DOHH2 (cell line): ENCODE measurements at regions not wholly inside any gene's neighbourhood (a gene's known extent, or its start where the extent isn't known, plus 50 kb on each side); places are given as distances from the start of the nearest gene placed in this dataset.

Experiments used
- H3F3A ChIP-seq: fragments of 200-600 bp; sonication (generic), shearing (Covaris generic); 2 replicates; pipeline ENCODE4 v1.6.0; 2016; ENCODE audit warnings: antibody characterized with exemption, mild to moderate bottlenecking; ENCODE audit not compliant: control insufficient read depth, insufficient read depth
- H3K27ac ChIP-seq: fragments of 200-600 bp; sonication (generic); 2 replicates; pipeline ENCODE4 v1.5.1; 2014; ENCODE audit warnings: low read depth, mild to moderate bottlenecking, low read length, moderate library complexity
- H3K27me3 ChIP-seq: fragments of 200-600 bp; sonication (generic); 2 replicates; pipeline ENCODE4 v1.6.1; 2014; ENCODE audit warnings: mild to moderate bottlenecking, low read length, mixed read lengths; ENCODE audit not compliant: control insufficient read depth
- H3K36me3 ChIP-seq: fragments of 200-600 bp; sonication (generic); 2 replicates; pipeline ENCODE4 v1.6.1; 2014; ENCODE audit warnings: mild to moderate bottlenecking, low read length, moderate library complexity, mixed read lengths; ENCODE audit not compliant: control insufficient read depth
- H3K4me1 ChIP-seq: fragments of 200-600 bp; sonication (generic); 2 replicates; pipeline ENCODE4 v1.6.1; 2014; ENCODE audit warnings: mild to moderate bottlenecking, low read length, mixed read lengths; ENCODE audit not compliant: control insufficient read depth
- H3K4me2 ChIP-seq: fragments of 200-600 bp; sonication (generic); 2 replicates; pipeline ENCODE4 v1.6.0; 2014; ENCODE audit warnings: mild to moderate bottlenecking, low read length, moderate library complexity
- H3K4me3 ChIP-seq: fragments of 200-600 bp; sonication (generic); 2 replicates; pipeline ENCODE4 v1.5.1; 2014; ENCODE audit warnings: mild to moderate bottlenecking, low read length, mixed read lengths
- H3K79me2 ChIP-seq: fragments of 200-600 bp; sonication (generic); 2 replicates; pipeline ENCODE4 v1.6.1; 2014; ENCODE audit warnings: mild to moderate bottlenecking, low read length, mixed read lengths; ENCODE audit not compliant: control insufficient read depth
- H3K9me2 ChIP-seq: fragments of 200-600 bp; sonication (generic); replicated peaks from 2 replicates; pipeline ENCODE4 v1.6.1; 2014; ENCODE audit warnings: mild to moderate bottlenecking, low read length, mixed read lengths; ENCODE audit not compliant: control insufficient read depth
- H3K9me3 ChIP-seq: fragments of 200-600 bp; sonication (generic); 2 replicates; pipeline ENCODE4 v1.6.1; 2014; ENCODE audit warnings: antibody characterized with exemption, low read length, mixed read lengths; ENCODE audit not compliant: control insufficient read depth, insufficient read depth
- H4K20me1 ChIP-seq: fragments of 200-600 bp; sonication (generic); 2 replicates; pipeline ENCODE4 v1.6.0; 2014; ENCODE audit warnings: low read depth, mild to moderate bottlenecking, antibody characterized with exemption, low read length, moderate library complexity; ENCODE audit not compliant: control insufficient read depth, insufficient read depth
- CTCF ChIP-seq: fragments of 200-600 bp; sonication (generic); IDR thresholded peaks from one replicate; pipeline ENCODE4 v1.5.1; 2014; ENCODE audit warnings: antibody characterized with exemption, mild to moderate bottlenecking, low read depth, low read length; ENCODE audit not compliant: poor library complexity, severe bottlenecking
- EZH2phosphoT487 ChIP-seq: fragments of 200-600 bp; sonication (generic); IDR thresholded peaks from 2 replicates; pipeline ENCODE4 v1.6.1; 2017; ENCODE audit warnings: borderline replicate concordance, mild to moderate bottlenecking, antibody characterized with exemption, low read length, moderate library complexity, mixed read lengths

- Histone ChIP-seq H3K79me2 (no peaks in the 10 kb centered on the region), H3K27me3 (no peaks in the 10 kb centered on the region; the same call in 1 of the 2 replicates), H4K20me1 (no peaks in the 10 kb centered on the region), H3K4me2 (no peak overlapping the region), H3K36me3 (no peaks in the 10 kb centered on the region), H3F3A (no peaks in the 10 kb centered on the region), H3K9me3 (no peaks in the 10 kb centered on the region), H3K27ac (no peak overlapping the region), H3K4me3 (no peak overlapping the region), H3K4me1 (no peaks in the 10 kb centered on the region), H3K9me2 (no peaks in the 10 kb centered on the region)
- no peak for TF ChIP-seq EZH2phosphoT487
- TF ChIP-seq CTCF: no peak
Measured at GRCh38 chr2:15760232-15760910, 168.7 kb downstream of the DDX1 start.

- Histone ChIP-seq H3F3A (no peaks in the 10 kb centered on the region), H3K79me2 (no peaks in the 10 kb centered on the region), H3K4me1 (no peaks in the 10 kb centered on the region), H3K27me3 (no peaks in the 10 kb centered on the region; the same call in 1 of the 2 replicates), H3K4me3 (no peak overlapping the region), H3K4me2 (no peak overlapping the region), H3K27ac (no peak overlapping the region), H3K9me3 (no peaks in the 10 kb centered on the region), H3K9me2 (no peaks in the 10 kb centered on the region), H4K20me1 (no peaks in the 10 kb centered on the region), H3K36me3 (no peaks in the 10 kb centered on the region)
- no peak for TF ChIP-seq CTCF
- no peak for TF ChIP-seq EZH2phosphoT487
Measured at GRCh38 chr2:15761056-15761455, 169.4 kb downstream of the DDX1 start.

- H3K9me2 ChIP-seq: no peaks in the 10 kb centered on the region
- H4K20me1 ChIP-seq: no peaks in the 10 kb centered on the region
- H3K4me2 ChIP-seq: no peak overlapping the region
- H3K27ac ChIP-seq: no peak overlapping the region
- H3K4me3 ChIP-seq: no peak overlapping the region
- no peaks in the 10 kb centered on the region for H3K9me3 ChIP-seq
- H3K36me3 ChIP-seq: no peaks in the 10 kb centered on the region
- H3K4me1 ChIP-seq: no peaks in the 10 kb centered on the region
- TF ChIP-seq EZH2phosphoT487: no peak
- TF ChIP-seq CTCF: no peak
- H3K79me2 ChIP-seq: no peaks in the 10 kb centered on the region
- H3F3A ChIP-seq: no peaks in the 10 kb centered on the region
- no peaks in the 10 kb centered on the region for H3K27me3 ChIP-seq
Measured at GRCh38 chr2:15761910-15762309, 170.2 kb downstream of the DDX1 start.
